Stomach (tissue), 8 donors: ENCODE measurements at regions not wholly inside any gene's neighbourhood (a gene's known extent, or its start where the extent isn't known, plus 50 kb on each side); places are given as distances from the start of the nearest gene placed in this dataset.
A peak's percentile ranks its signal among the peaks of the same experiment; 100 is the strongest.

Experiments used
- DNase-seq, 2 donors: peaks; one replicate each; pipeline versions ENCODE4 v3.0.0 to v3.0.0-alpha.2; 2013 to 2019
- H3K27ac ChIP-seq, 5 donors: fragments of 200-600 bp in 4 of 5; sonication (generic) in 4 of 5; one replicate each; pipeline ENCODE4 v1.5.1; 2013 to 2019; ENCODE audit warnings: mild to moderate bottlenecking in 1 of 5, moderate library complexity in 1 of 5
- H3K27me3 ChIP-seq, 3 donors: fragments of 200-600 bp; sonication (generic); one replicate each; pipeline ENCODE4 v1.5.1; 2017 to 2019; ENCODE audit warnings: mixed run types in 1 of 3
- H3K36me3 ChIP-seq, 4 donors: fragments of 200-600 bp; sonication (generic); 1 replicate in 3 of 4; 2 replicates in 1 of 4; pipeline ENCODE4 v1.5.1; 2016 to 2019
- H3K4me1 ChIP-seq, 4 donors: fragments of 200-600 bp; sonication (generic); one replicate each; pipeline ENCODE4 v1.5.1; 2016 to 2019
- H3K4me3 ChIP-seq, 4 donors: fragments of 200-600 bp; sonication (generic) in 3 of 4; one replicate each; pipeline ENCODE4 v1.5.1; 2016 to 2019; ENCODE audit warnings: mild to moderate bottlenecking in 1 of 4
- H3K9me3 ChIP-seq, 4 donors: fragments of 200-600 bp; sonication (generic); one replicate each; pipeline ENCODE4 v1.5.1; 2016 to 2019
- EP300 ChIP-seq: sonication (generic); formaldehyde crosslinking; IDR thresholded peaks from one replicate; pipeline ENCODE4 v1.6.1; 2017; ENCODE audit warnings: antibody characterized with exemption
- POLR2A ChIP-seq, 4 donors: fragments of 450-650 bp; IDR thresholded peaks; one replicate each; pipeline ENCODE4 v1.6.1; 2016; ENCODE audit warnings: antibody characterized with exemption in 4 of 4, control low read depth in 2 of 4, mild to moderate bottlenecking in 1 of 4, moderate library complexity in 1 of 4
- POLR2AphosphoS5 ChIP-seq, 3 donors: sonication (generic); formaldehyde crosslinking; IDR thresholded peaks; one replicate each; pipeline ENCODE4 v1.6.1; 2016; ENCODE audit warnings: antibody characterized with exemption in 3 of 3
- WGBS, 5 donors: extraction: QIAGEN DNeasy Blood & Tissue Kit in 3 of 5; methylation state at CpG; one replicate each; pipeline versions ENCODE4 v1.1.5 to v1.1.7; 2013 to 2018; 5-methylcytosine and 5-hydroxymethylcytosine counted together
- intact Hi-C: fragments of 100-400 bp; cut with DNase I; formaldehyde crosslinking; loops from one replicate; pipeline ENCODE4 v1.15.1; 2023; ENCODE audit warnings: low total_unique reads
- TF ChIP-seq, protein P1 (sequence below), 7 experiments: fragments of 450-650 bp in 4 of 7; fragments of 200-600 bp in 3 of 7; sonication (generic) in 3 of 7; IDR thresholded peaks; one replicate each; pipeline ENCODE4 v1.5.1; 2016 to 2019; ENCODE audit warnings: antibody characterized with exemption in 7 of 7, control low read depth in 2 of 7, mild to moderate bottlenecking in 1 of 7
- donor health status: healthy with polysubstance abuse.
- donor health status: Bipolar disorder and iron deficiency.
- donor health status: healthy.

DNA sequence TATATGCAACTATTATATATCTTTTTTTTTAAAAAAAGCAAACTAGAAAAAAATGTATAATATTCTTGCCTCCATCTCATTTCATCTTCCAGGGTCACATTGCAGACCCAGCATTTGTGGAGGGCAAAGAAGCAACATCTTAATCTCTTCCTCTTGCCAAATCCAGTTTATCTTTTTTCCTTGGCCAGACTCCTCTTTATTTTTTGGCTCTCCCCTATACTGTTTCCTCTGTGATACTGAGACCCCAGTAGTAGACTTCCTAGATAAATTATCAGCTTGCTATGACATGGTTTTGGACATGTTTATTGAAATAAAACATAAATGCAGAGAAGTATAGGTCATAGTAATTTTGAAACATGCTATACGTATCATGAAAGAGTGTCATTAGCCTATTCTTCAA lies 303.8 kb upstream of the DDHD1 start:
- TF ChIP-seq, protein P1, sequence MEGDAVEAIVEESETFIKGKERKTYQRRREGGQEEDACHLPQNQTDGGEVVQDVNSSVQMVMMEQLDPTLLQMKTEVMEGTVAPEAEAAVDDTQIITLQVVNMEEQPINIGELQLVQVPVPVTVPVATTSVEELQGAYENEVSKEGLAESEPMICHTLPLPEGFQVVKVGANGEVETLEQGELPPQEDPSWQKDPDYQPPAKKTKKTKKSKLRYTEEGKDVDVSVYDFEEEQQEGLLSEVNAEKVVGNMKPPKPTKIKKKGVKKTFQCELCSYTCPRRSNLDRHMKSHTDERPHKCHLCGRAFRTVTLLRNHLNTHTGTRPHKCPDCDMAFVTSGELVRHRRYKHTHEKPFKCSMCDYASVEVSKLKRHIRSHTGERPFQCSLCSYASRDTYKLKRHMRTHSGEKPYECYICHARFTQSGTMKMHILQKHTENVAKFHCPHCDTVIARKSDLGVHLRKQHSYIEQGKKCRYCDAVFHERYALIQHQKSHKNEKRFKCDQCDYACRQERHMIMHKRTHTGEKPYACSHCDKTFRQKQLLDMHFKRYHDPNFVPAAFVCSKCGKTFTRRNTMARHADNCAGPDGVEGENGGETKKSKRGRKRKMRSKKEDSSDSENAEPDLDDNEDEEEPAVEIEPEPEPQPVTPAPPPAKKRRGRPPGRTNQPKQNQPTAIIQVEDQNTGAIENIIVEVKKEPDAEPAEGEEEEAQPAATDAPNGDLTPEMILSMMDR (IDR thresholded peaks at IDR 0.05) = no peak
- TF ChIP-seq POLR2AphosphoS5 (IDR thresholded peaks at IDR 0.05) (no peak), EP300 (no peak), POLR2A (IDR thresholded peaks at IDR 0.05) (no peak)
- Histone ChIP-seq H3K27me3 (no peaks in the 10 kb centered on the region), H3K4me1 (peaks cover 0 to 10% (median 0%) of the 10 kb centered on the region in 4 donors), H3K4me3 (no peak overlapping the region), H3K36me3 (no peaks in the 10 kb centered on the region), H3K9me3 (no peaks in the 10 kb centered on the region), H3K27ac (no peak overlapping the region)
- 78 to 98% (median 80%) methylated on average over 1 of the region's 1 CpG for WGBS, 5 donors
- intact Hi-C loops = no loop called here
- no peak for DNase-seq

DNA sequence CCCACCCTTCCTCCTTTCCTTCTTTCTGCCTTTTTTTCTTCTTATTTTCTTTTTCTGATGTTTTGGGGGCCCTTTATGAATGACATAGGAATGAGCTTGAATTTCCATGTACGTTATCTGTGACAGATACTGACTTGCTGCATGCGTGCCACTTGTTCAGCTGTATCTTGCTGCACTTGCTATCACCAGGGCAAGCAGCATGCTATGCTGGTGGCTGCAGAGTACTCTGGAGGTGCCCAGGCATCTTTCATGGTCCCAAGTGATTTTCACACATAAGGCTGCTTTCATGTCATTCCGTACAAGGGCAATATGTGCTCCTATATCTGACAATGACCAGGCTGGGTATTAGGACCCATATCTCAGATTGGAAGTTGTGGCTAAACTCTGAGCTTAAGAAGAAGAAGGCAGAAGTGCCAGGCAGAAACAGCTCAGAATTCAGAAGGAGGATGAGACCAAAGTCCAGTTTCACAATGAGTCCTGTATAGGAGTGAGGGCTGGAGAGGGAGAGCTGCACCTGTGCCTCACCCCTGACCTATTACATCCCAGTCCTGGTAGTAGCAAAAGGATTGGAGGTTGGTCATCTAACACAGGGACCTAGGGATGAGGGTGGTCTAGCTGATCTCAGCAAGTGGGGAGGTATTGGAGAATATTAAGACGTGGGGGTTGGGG lies 299.0 kb upstream of the DDHD1 start:
- Histone ChIP-seq H3K4me3 (no peak overlapping the region), H3K27me3 (no peaks in the 10 kb centered on the region), H3K4me1 (peaks cover 0 to 13% (median 12%) of the 10 kb centered on the region in 4 donors), H3K27ac (no peak overlapping the region), H3K36me3 (no peaks in the 10 kb centered on the region), H3K9me3 (no peaks in the 10 kb centered on the region)
- WGBS, 5 donors = 77 to 80% (median 78%) methylated on average over 4 of the region's 4 CpGs
- DNase-seq = peak in 1 of 2 donors; percentile 23
- intact Hi-C loops = no loop called here
- TF ChIP-seq POLR2AphosphoS5 (IDR thresholded peaks at IDR 0.05) (no peak), POLR2A (IDR thresholded peaks at IDR 0.05) (no peak), EP300 (no peak)
- TF ChIP-seq, protein P1 (IDR thresholded peaks at IDR 0.05) = no peak

DNA sequence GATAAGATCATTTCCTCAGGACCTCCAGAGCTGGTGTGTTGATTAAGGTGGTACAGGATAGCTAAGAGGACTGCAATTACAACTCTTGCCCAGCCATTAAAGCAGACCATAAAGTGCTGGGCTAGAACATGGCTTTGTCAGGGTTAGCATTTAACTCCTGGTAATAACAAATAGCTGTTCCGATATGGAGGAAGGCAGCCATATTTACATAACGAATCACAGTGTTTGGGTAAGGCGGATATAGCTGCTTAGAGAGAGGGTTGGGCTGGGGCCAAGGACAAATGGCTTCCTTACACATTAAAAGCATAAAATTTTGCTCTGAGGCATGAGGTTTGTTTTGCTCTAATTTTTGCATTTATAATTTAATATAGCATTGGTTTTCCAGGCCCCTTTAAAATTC lies 297.7 kb upstream of the DDHD1 start:
- Histone ChIP-seq H3K27ac (peak overlapping the region in 1 of 5 donors; percentile 53), H3K4me1 (peaks cover 0 to 13% (median 12%) of the 10 kb centered on the region in 4 donors), H3K4me3 (no peak overlapping the region), H3K9me3 (no peaks in the 10 kb centered on the region), H3K27me3 (no peaks in the 10 kb centered on the region), H3K36me3 (no peaks in the 10 kb centered on the region)
- 12 to 24% (median 15%) methylated on average over 3 of the region's 3 CpGs for WGBS, 5 donors
- DNase-seq = peak; percentile 56 to 75
- peak in 1 of 3 donors; percentile 68 for TF ChIP-seq POLR2AphosphoS5 (IDR thresholded peaks at IDR 0.05)
- TF ChIP-seq, protein P1 (IDR thresholded peaks at IDR 0.05) = no peak
- intact Hi-C loops = no loop called here

DNA sequence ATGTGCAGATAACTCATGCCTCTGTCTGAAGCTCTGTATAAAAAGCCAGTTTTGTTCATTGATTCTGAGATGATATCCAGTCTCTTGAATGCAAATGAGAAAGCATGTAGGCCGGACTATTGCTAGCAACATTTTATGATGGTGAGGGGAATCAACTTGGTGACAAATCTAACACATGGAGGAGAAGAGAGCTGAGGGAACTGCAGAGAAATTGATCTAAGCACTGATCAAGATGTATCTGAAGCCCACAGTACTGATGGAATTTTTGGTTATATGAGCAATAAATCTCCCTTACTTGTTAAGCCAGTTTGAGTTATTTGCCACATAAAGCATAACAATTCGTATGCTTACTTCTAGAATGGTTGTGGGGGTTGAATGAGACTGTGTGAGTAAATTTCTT lies 295.6 kb upstream of the DDHD1 start:
- no peaks in the 10 kb centered on the region for H3K9me3 ChIP-seq
- TF ChIP-seq EP300 = no peak
- TF ChIP-seq POLR2A (IDR thresholded peaks at IDR 0.05) = no peak
- TF ChIP-seq POLR2AphosphoS5 (IDR thresholded peaks at IDR 0.05) = no peak
- TF ChIP-seq, protein P1 (IDR thresholded peaks at IDR 0.05) = no peak
- H3K36me3 ChIP-seq = no peaks in the 10 kb centered on the region
- no peak for DNase-seq
- H3K4me1 ChIP-seq = peaks cover 0 to 13% (median 12%) of the 10 kb centered on the region in 4 donors
- H3K4me3 ChIP-seq = no peak overlapping the region
- WGBS, 5 donors = 61 to 92% (median 86%) methylated on average over 2 of the region's 2 CpGs
- intact Hi-C loops = no loop called here
- no peak overlapping the region for H3K27ac ChIP-seq
- no peaks in the 10 kb centered on the region for H3K27me3 ChIP-seq
